Endothelial cell (in vitro differentiated cells): ENCODE measurements at regions not wholly inside any gene's neighbourhood (a gene's known extent, or its start where the extent isn't known, plus 50 kb on each side); places are given as distances from the start of the nearest gene placed in this dataset.

Experiments used
- DNase-seq: peaks from one replicate; pipeline ENCODE4 v3.0.0; 2021; ENCODE audit warnings: low spot score
- H3K27ac Mint-ChIP-seq: one replicate; pipeline ENCODE4 v1.8.0; 2021; ENCODE audit warnings: mixed read lengths, inconsistent platforms; ENCODE audit not compliant: unreplicated experiment
- H3K27me3 Mint-ChIP-seq: one replicate; pipeline ENCODE4 v1.8.0; 2021; ENCODE audit warnings: mild to moderate bottlenecking, moderate library complexity, mixed read lengths, inconsistent platforms; ENCODE audit not compliant: unreplicated experiment
- H3K36me3 Mint-ChIP-seq: one replicate; pipeline ENCODE4 v1.8.0; 2021; ENCODE audit warnings: mild to moderate bottlenecking, low read depth, mixed read lengths, inconsistent platforms; ENCODE audit not compliant: unreplicated experiment
- H3K4me1 Mint-ChIP-seq: one replicate; pipeline ENCODE4 v1.8.0; 2021; ENCODE audit warnings: mild to moderate bottlenecking, mixed read lengths, inconsistent platforms; ENCODE audit not compliant: unreplicated experiment
- H3K4me3 Mint-ChIP-seq: one replicate; pipeline ENCODE4 v1.8.0; 2021; ENCODE audit warnings: mild to moderate bottlenecking, mixed read lengths, inconsistent platforms; ENCODE audit not compliant: unreplicated experiment
- H3K9me3 Mint-ChIP-seq: one replicate; pipeline ENCODE4 v1.8.0; 2021; ENCODE audit warnings: mixed read lengths, inconsistent platforms; ENCODE audit not compliant: unreplicated experiment
- CTCF ChIP-seq: fragments of 200-600 bp; sonication (generic); IDR thresholded peaks from one replicate; pipeline ENCODE4 v1.5.0; 2021; ENCODE audit warnings: antibody characterized with exemption; ENCODE audit not compliant: unreplicated experiment

- no peak for DNase-seq
- Mint-ChIP-seq H3K9me3 (no peaks in the 10 kb centered on the region), H3K27me3 (no peaks in the 10 kb centered on the region), H3K4me1 (no peaks in the 10 kb centered on the region), H3K27ac (no peak overlapping the region), H3K4me3 (no peak overlapping the region), H3K36me3 (no peaks in the 10 kb centered on the region)
- no peak for TF ChIP-seq CTCF
Observed at GRCh38 chr13:105207572-105208293, 1327.7 kb downstream of the EFNB2 start.

- H3K36me3 Mint-ChIP-seq: no peaks in the 10 kb centered on the region
- H3K27ac Mint-ChIP-seq: no peak overlapping the region
- no peaks in the 10 kb centered on the region for H3K9me3 Mint-ChIP-seq
- H3K4me1 Mint-ChIP-seq: no peaks in the 10 kb centered on the region
- H3K27me3 Mint-ChIP-seq: no peaks in the 10 kb centered on the region
- TF ChIP-seq CTCF: peak; percentile 81
- no peak overlapping the region for H3K4me3 Mint-ChIP-seq
- DNase-seq: no peak
Observed at GRCh38 chr13:105202354-105202753, 1333.1 kb downstream of the EFNB2 start.

DNA sequence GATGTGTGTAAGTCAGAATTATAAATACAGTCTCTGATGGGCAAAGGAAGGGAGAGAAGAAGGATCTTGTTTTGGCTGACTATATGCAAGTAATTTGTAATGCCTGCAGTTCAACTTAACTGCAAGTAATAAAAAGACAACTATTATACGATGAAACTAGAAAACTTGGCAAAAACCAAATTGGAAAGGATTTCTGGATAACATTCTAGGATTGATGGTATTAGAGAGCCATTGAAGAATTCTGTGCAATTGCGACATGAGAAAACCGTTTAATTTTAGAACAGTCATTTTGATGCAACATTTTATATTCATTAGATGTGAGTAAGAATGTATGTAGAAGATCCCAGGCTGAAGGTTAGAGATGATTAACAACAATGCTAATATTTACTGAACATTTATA lies 1334.1 kb downstream of the EFNB2 start:
- no peak overlapping the region for H3K27ac Mint-ChIP-seq
- H3K9me3 Mint-ChIP-seq: no peaks in the 10 kb centered on the region
- TF ChIP-seq CTCF: no peak
- H3K27me3 Mint-ChIP-seq: no peaks in the 10 kb centered on the region
- H3K4me1 Mint-ChIP-seq: no peaks in the 10 kb centered on the region
- H3K36me3 Mint-ChIP-seq: no peaks in the 10 kb centered on the region
- DNase-seq: no peak
- H3K4me3 Mint-ChIP-seq: no peak overlapping the region

- no peaks in the 10 kb centered on the region for H3K27me3 Mint-ChIP-seq
- no peaks in the 10 kb centered on the region for H3K4me1 Mint-ChIP-seq
Observed at GRCh38 chr13:105200181-105200580, 1335.3 kb downstream of the EFNB2 start.

More at GRCh38 chr13:105200181-105200580, 1335.3 kb downstream of the EFNB2 start:
- no peak for DNase-seq
- no peak overlapping the region for H3K4me3 Mint-ChIP-seq
- H3K9me3 Mint-ChIP-seq: no peaks in the 10 kb centered on the region
- no peak for TF ChIP-seq CTCF
- no peak overlapping the region for H3K27ac Mint-ChIP-seq
- H3K36me3 Mint-ChIP-seq: no peaks in the 10 kb centered on the region
